HG03097 (cell line): ENCODE measurements at regions not wholly inside any gene's neighbourhood (a gene's known extent, or its start where the extent isn't known, plus 50 kb on each side); places are given as distances from the start of the nearest gene placed in this dataset.
"Not testable (repeated sequence)": the region's sequence is repeated elsewhere in the genome, so short reads cannot be mapped to it uniquely, and the experiment has no call there.

Experiments
- ATAC-seq: cut with Tn5 transposase; IDR thresholded peaks from one replicate; pipeline ENCODE4 v1.9.1; 2021; ENCODE audit not compliant: unreplicated experiment, low FRiP score

- ATAC-seq: no peak
Measured at GRCh38 chr10:29830531-29831512, 196.1 kb upstream of the SVIL start.

DNA sequence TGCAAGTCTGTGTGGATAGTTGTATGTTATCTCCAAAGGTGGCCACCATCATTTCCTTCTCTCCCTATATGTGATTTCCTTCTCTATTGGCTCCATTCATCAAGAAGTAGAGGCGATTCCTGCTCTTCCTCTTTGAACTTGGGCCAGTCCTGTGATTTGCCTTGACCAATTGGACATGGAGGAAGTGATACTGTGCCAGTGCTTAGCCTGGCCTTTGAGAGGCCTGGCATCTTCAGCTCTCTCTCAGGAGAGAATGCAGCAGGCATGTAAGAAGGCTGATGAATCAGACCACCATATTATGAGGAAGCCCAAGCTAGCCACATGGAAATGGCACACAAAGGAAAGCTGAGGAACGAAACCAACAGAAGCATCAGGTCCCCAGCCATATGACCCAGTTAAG lies 195.0 kb upstream of the SVIL start:
- no peak for ATAC-seq

DNA sequence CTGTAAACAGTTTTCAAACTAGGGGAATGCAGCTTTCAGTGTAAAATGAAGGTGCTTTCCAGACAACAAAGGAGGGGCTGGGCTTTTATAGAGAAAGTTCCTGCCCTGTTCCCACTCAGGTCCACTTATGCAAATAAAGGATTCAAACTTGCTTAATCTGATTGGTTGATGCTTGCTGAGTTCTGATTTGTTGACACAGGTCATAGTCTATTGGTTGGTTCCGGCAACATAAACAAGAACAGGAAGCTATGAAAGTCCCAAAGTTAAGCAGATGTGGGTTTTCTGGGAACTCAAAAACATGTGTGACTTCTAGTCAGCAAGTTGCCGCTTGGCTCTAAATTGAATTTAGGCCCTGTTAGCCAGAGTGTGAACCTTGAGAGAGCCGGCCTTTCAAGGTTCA lies 194.2 kb upstream of the SVIL start:
- no peak for ATAC-seq

DNA sequence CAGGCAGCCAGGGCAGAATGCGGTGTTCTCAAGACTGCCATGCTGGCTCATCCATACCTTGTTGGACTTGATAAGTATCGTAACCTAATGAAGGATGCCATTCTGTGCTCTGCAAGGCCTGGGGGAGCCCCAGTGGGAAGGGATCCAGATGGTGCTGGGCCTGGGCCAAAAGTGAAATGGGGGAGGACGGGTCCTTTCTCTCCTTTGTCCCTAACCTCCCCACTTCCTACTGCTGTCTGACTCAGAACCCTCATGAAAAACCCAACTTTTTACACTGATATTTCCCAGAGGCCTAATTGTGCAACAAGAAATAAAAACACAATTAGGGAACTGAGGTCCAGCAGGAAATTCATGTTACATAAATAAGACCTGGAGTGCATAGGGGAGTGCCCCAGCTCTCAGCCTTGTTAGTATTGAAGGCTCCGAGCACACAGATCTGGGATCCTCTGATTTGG lies 193.7 kb upstream of the SVIL start:
- no peak for ATAC-seq

GRCh38 chr10:29827512-29827911 lies 192.7 kb upstream of the SVIL start:
- ATAC-seq: no peak

DNA sequence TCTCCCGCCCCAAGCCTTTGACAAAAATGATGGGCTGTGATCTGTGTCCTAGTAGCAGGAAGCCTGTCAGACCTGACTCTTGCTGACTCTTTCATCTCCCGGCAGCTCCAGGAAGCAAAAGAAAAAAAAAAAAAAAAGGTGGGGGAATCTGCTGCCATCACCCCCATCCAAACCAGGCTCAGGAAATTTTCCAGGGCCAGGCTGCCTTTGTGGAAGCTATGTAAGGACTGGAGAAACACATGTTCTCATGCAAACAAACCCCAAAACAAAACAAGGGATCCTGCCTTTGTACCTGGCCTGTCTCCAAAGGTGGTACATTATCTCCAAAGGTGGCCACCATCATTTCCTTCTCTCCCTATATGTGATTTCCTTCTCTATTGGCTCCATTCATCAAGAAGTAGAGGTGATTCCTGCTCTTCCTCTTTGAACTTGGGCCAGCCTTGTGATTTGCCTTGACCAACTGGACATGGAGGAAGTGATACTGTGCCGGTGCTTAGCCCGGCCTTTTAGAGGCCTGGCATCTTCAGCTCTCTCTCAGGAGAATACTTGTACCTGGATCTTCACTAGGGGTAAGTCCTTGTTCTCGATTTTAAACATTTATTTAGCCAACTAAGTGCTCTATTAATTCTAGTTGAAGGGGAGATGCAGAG lies 192.2 kb upstream of the SVIL start:
- ATAC-seq: no peak

- ATAC-seq: no peak
Measured at GRCh38 chr10:29826221-29826620, 191.4 kb upstream of the SVIL start.

GRCh38 chr10:29823553-29824080 lies 188.8 kb upstream of the SVIL start:
- no peak for ATAC-seq

DNA sequence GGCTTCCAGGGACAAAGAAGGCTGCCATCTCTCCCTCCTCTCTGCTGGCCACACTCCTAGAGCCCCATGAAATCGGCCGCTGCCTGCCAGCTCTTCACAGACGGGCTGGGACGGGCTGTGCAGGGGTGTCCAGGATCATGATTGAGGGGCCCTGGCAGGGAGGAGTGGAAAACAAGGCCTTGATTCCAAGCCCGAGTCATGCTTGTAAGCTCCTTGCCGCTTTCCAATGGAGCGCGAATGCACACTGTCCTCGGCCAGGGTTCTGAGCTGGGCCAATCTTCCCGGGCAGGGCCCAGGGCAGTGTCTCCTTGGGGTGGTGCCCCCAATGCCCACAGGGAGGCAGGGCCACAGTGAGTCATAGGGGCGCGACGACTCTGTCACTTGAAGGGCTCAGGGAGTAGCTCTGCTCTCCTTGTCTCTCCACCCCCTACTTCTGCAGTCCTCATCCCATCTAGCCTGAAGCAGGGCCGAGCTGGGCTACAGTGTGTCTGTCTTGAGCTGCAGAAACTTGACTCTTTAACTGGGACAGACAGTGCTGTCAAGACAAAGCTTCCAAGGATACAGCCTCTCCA lies 186.2 kb upstream of the SVIL start:
- ATAC-seq: no peak

- ATAC-seq: no peak
Measured at GRCh38 chr10:29816801-29817558, 182.2 kb upstream of the SVIL start.

DNA sequence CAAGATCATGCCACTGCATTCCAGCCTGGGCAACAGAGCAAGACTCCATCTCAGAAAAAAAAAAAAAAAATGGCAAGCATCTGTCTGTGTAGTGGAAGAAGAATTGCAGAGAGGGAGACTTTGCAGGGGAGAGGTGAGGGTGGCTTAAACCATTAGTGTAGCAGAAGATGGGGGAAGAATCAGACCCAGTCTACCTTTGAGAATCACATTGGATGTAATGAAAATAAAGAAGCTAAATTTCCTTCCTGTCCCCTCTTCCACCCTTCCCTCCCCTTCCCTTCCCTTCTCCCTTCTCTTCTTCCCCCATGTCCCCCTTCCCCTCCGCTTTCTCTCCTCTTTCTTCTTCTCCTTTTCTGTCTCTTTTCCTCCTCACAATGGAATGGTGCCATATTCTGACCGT lies 180.8 kb upstream of the SVIL start:
- no peak for ATAC-seq

- no peak for ATAC-seq
Measured at GRCh38 chr10:29811751-29812427, 177.1 kb upstream of the SVIL start.

- ATAC-seq: no peak
Measured at GRCh38 chr10:29810816-29811215, 176.0 kb upstream of the SVIL start.

DNA sequence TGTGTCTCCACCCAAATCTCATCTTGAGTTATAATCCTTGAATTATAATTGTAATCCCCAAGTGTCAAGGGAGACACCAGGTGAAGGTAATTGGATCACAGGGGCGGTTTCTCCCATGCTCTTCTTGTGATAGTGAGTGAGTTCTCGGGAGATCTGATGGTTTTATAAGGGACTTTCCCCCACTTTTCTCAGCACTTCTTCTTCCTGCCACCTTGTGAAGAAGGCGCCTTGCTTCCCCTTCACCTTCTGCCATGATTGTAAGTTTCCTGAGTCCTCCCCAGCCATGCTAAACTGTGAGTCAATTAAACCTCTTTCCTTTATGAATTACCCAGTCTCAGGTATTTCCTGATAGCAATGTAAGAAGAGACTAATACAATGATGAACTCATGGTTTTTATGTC lies 175.5 kb upstream of the SVIL start:
- not testable (repeated sequence) for ATAC-seq

- ATAC-seq: no peak
Measured at GRCh38 chr10:29809383-29809782, 174.6 kb upstream of the SVIL start.

GRCh38 chr10:29807163-29807806 lies 172.5 kb upstream of the SVIL start:
- no peak for ATAC-seq

GRCh38 chr10:29806350-29806788 lies 171.6 kb upstream of the SVIL start:
- no peak for ATAC-seq

GRCh38 chr10:29805134-29805723 lies 170.5 kb upstream of the SVIL start:
- ATAC-seq: no peak
